ENCODE measurements at regions not wholly inside any gene's neighbourhood (a gene's known extent, or its start where the extent isn't known, plus 50 kb on each side); places are given as distances from the start of the nearest gene placed in this dataset.
"Not testable (repeated sequence)": the region's sequence is repeated elsewhere in the genome, so short reads cannot be mapped to it uniquely, and the experiment has no call there.

GRCh38 chr10:129207297-129207696 lies 259.7 kb upstream of the MGMT start:
- no peak for TF ChIP-seq CTCF (IDR thresholded peaks at IDR 0.05)
- Mint-ChIP-seq H3K27me3 (ENCODE audit: insufficient read depth) (no peaks in the 10 kb centered on the region), H3K4me1 (ENCODE audit: low read depth) (no peaks in the 10 kb centered on the region), H3K9me3 (peaks cover 64% of the 10 kb centered on the region), H3K27ac (no peak overlapping the region), H3K4me3 (no peak overlapping the region), H3K36me3 (ENCODE audit: low read depth) (no peaks in the 10 kb centered on the region; the same call in 1 of the 2 replicates)
- DNase-seq, result no peak

GRCh38 chr10:129210876-129211275 lies 256.2 kb upstream of the MGMT start:
- no peak overlapping the region for H3K27ac Mint-ChIP-seq
- no peaks in the 10 kb centered on the region for H3K4me1 Mint-ChIP-seq (ENCODE audit: low read depth)
- no peak overlapping the region for H3K4me3 Mint-ChIP-seq
- no peak for TF ChIP-seq CTCF (IDR thresholded peaks at IDR 0.05)
- H3K27me3 Mint-ChIP-seq (ENCODE audit: insufficient read depth), result no peaks in the 10 kb centered on the region
- H3K36me3 Mint-ChIP-seq (ENCODE audit: low read depth), result no peaks in the 10 kb centered on the region
- no peak for DNase-seq
- peaks cover 58% of the 10 kb centered on the region for H3K9me3 Mint-ChIP-seq

- TF ChIP-seq CTCF (IDR thresholded peaks at IDR 0.05), result no peak
- Mint-ChIP-seq H3K27ac (no peak overlapping the region), H3K9me3 (peaks cover 53% of the 10 kb centered on the region), H3K4me3 (no peak overlapping the region), H3K27me3 (ENCODE audit: insufficient read depth) (no peaks in the 10 kb centered on the region), H3K36me3 (ENCODE audit: low read depth) (no peaks in the 10 kb centered on the region; the same call in 1 of the 2 replicates), H3K4me1 (ENCODE audit: low read depth) (no peaks in the 10 kb centered on the region)
- no peak for DNase-seq
These were observed 253.8 kb upstream of the MGMT start for GRCh38 chr10:129213256-129213655.

GRCh38 chr10:129213996-129214395 lies 253.0 kb upstream of the MGMT start:
- not testable (repeated sequence) for DNase-seq; H3K27ac Mint-ChIP-seq; H3K27me3 Mint-ChIP-seq (ENCODE audit: insufficient read depth); H3K36me3 Mint-ChIP-seq (ENCODE audit: low read depth); H3K4me1 Mint-ChIP-seq (ENCODE audit: low read depth); H3K4me3 Mint-ChIP-seq
- H3K9me3 Mint-ChIP-seq, result peaks cover 50% of the 10 kb centered on the region

- Mint-ChIP-seq H3K27ac (no peak overlapping the region), H3K4me3 (no peak overlapping the region), H3K36me3 (ENCODE audit: low read depth) (no peaks in the 10 kb centered on the region; the same call in 1 of the 2 replicates), H3K9me3 (peaks cover 44% of the 10 kb centered on the region), H3K27me3 (ENCODE audit: insufficient read depth) (no peaks in the 10 kb centered on the region), H3K4me1 (ENCODE audit: low read depth) (no peaks in the 10 kb centered on the region)
- no peak for TF ChIP-seq CTCF (IDR thresholded peaks at IDR 0.05)
- DNase-seq, result no peak
These were observed 247.7 kb upstream of the MGMT start for GRCh38 chr10:129219364-129219763.

GRCh38 chr10:129222436-129222835 lies 244.6 kb upstream of the MGMT start:
- no peak for DNase-seq
- Mint-ChIP-seq H3K9me3 (peaks cover 45% of the 10 kb centered on the region), H3K27ac (no peak overlapping the region), H3K4me3 (no peak overlapping the region), H3K27me3 (ENCODE audit: insufficient read depth) (peaks cover 2% of the 10 kb centered on the region; the same call in 1 of the 2 replicates), H3K4me1 (ENCODE audit: low read depth) (no peaks in the 10 kb centered on the region), H3K36me3 (ENCODE audit: low read depth) (no peaks in the 10 kb centered on the region; the same call in 1 of the 2 replicates)
- TF ChIP-seq CTCF (IDR thresholded peaks at IDR 0.05), result no peak

Data from HFFc6 (cell line).